DOHH2 (cell line): ENCODE measurements at regions not wholly inside any gene's neighbourhood (a gene's known extent, or its start where the extent isn't known, plus 50 kb on each side); places are given as distances from the start of the nearest gene placed in this dataset.

Experiments
- H3F3A ChIP-seq: fragments of 200-600 bp; sonication (generic), shearing (Covaris generic); 2 replicates; pipeline ENCODE4 v1.6.0; 2016; ENCODE audit warnings: antibody characterized with exemption, mild to moderate bottlenecking; ENCODE audit not compliant: control insufficient read depth, insufficient read depth
- H3K27ac ChIP-seq: fragments of 200-600 bp; sonication (generic); 2 replicates; pipeline ENCODE4 v1.5.1; 2014; ENCODE audit warnings: low read depth, mild to moderate bottlenecking, low read length, moderate library complexity
- H3K27me3 ChIP-seq: fragments of 200-600 bp; sonication (generic); 2 replicates; pipeline ENCODE4 v1.6.1; 2014; ENCODE audit warnings: mild to moderate bottlenecking, low read length, mixed read lengths; ENCODE audit not compliant: control insufficient read depth
- H3K36me3 ChIP-seq: fragments of 200-600 bp; sonication (generic); 2 replicates; pipeline ENCODE4 v1.6.1; 2014; ENCODE audit warnings: mild to moderate bottlenecking, low read length, moderate library complexity, mixed read lengths; ENCODE audit not compliant: control insufficient read depth
- H3K4me1 ChIP-seq: fragments of 200-600 bp; sonication (generic); 2 replicates; pipeline ENCODE4 v1.6.1; 2014; ENCODE audit warnings: mild to moderate bottlenecking, low read length, mixed read lengths; ENCODE audit not compliant: control insufficient read depth
- H3K4me2 ChIP-seq: fragments of 200-600 bp; sonication (generic); 2 replicates; pipeline ENCODE4 v1.6.0; 2014; ENCODE audit warnings: mild to moderate bottlenecking, low read length, moderate library complexity
- H3K4me3 ChIP-seq: fragments of 200-600 bp; sonication (generic); 2 replicates; pipeline ENCODE4 v1.5.1; 2014; ENCODE audit warnings: mild to moderate bottlenecking, low read length, mixed read lengths
- H3K79me2 ChIP-seq: fragments of 200-600 bp; sonication (generic); 2 replicates; pipeline ENCODE4 v1.6.1; 2014; ENCODE audit warnings: mild to moderate bottlenecking, low read length, mixed read lengths; ENCODE audit not compliant: control insufficient read depth
- H3K9me2 ChIP-seq: fragments of 200-600 bp; sonication (generic); replicated peaks from 2 replicates; pipeline ENCODE4 v1.6.1; 2014; ENCODE audit warnings: mild to moderate bottlenecking, low read length, mixed read lengths; ENCODE audit not compliant: control insufficient read depth
- H3K9me3 ChIP-seq: fragments of 200-600 bp; sonication (generic); 2 replicates; pipeline ENCODE4 v1.6.1; 2014; ENCODE audit warnings: antibody characterized with exemption, low read length, mixed read lengths; ENCODE audit not compliant: control insufficient read depth, insufficient read depth
- H4K20me1 ChIP-seq: fragments of 200-600 bp; sonication (generic); 2 replicates; pipeline ENCODE4 v1.6.0; 2014; ENCODE audit warnings: low read depth, mild to moderate bottlenecking, antibody characterized with exemption, low read length, moderate library complexity; ENCODE audit not compliant: control insufficient read depth, insufficient read depth
- CTCF ChIP-seq: fragments of 200-600 bp; sonication (generic); IDR thresholded peaks from one replicate; pipeline ENCODE4 v1.5.1; 2014; ENCODE audit warnings: antibody characterized with exemption, mild to moderate bottlenecking, low read depth, low read length; ENCODE audit not compliant: poor library complexity, severe bottlenecking
- EZH2phosphoT487 ChIP-seq: fragments of 200-600 bp; sonication (generic); IDR thresholded peaks from 2 replicates; pipeline ENCODE4 v1.6.1; 2017; ENCODE audit warnings: borderline replicate concordance, mild to moderate bottlenecking, antibody characterized with exemption, low read length, moderate library complexity, mixed read lengths

GRCh38 chr5:4068171-4068570, 472.5 kb downstream of the IRX1 start:
- Histone ChIP-seq H3K79me2 (no peaks in the 10 kb centered on the region), H4K20me1 (no peaks in the 10 kb centered on the region), H3K36me3 (no peaks in the 10 kb centered on the region), H3K4me2 (no peak overlapping the region), H3K9me3 (peaks cover 6% of the 10 kb centered on the region; the same call in 1 of the 2 replicates), H3K9me2 (no peaks in the 10 kb centered on the region), H3K27me3 (no peaks in the 10 kb centered on the region), H3F3A (no peaks in the 10 kb centered on the region), H3K27ac (no peak overlapping the region), H3K4me3 (no peak overlapping the region), H3K4me1 (no peaks in the 10 kb centered on the region)
- TF ChIP-seq EZH2phosphoT487 (no peak), CTCF (no peak)

GRCh38 chr5:4078544-4078943, 482.9 kb downstream of the IRX1 start:
- Histone ChIP-seq H3K36me3 (no peaks in the 10 kb centered on the region), H3K4me1 (no peaks in the 10 kb centered on the region), H4K20me1 (no peaks in the 10 kb centered on the region), H3K4me2 (no peak overlapping the region), H3K9me2 (no peaks in the 10 kb centered on the region), H3K4me3 (no peak overlapping the region), H3K27me3 (no peaks in the 10 kb centered on the region), H3F3A (no peaks in the 10 kb centered on the region), H3K79me2 (no peaks in the 10 kb centered on the region), H3K9me3 (peaks cover 16% of the 10 kb centered on the region; the same call in 1 of the 2 replicates), H3K27ac (no peak overlapping the region)
- TF ChIP-seq CTCF (no peak), EZH2phosphoT487 (no peak)

GRCh38 chr5:4079831-4080230, 484.2 kb downstream of the IRX1 start:
- H3K4me1 ChIP-seq: no peaks in the 10 kb centered on the region
- H3K9me2 ChIP-seq: no peaks in the 10 kb centered on the region
- H4K20me1 ChIP-seq: no peaks in the 10 kb centered on the region
- H3K79me2 ChIP-seq: no peaks in the 10 kb centered on the region
- peaks cover 16% of the 10 kb centered on the region; the same call in 1 of the 2 replicates for H3K9me3 ChIP-seq
- no peaks in the 10 kb centered on the region for H3K36me3 ChIP-seq
- TF ChIP-seq EZH2phosphoT487: no peak
- TF ChIP-seq CTCF: no peak
- no peak overlapping the region for H3K4me2 ChIP-seq
- no peak overlapping the region for H3K4me3 ChIP-seq
- H3K27ac ChIP-seq: no peak overlapping the region
- no peaks in the 10 kb centered on the region for H3F3A ChIP-seq
- no peaks in the 10 kb centered on the region for H3K27me3 ChIP-seq
